Progenitor cell of endocrine pancreas (in vitro differentiated cells): ENCODE measurements at regions not wholly inside any gene's neighbourhood (a gene's known extent, or its start where the extent isn't known, plus 50 kb on each side); places are given as distances from the start of the nearest gene placed in this dataset.

Experiments used
- DNase-seq: peaks from one replicate; pipeline ENCODE4 v3.0.0; 2021; ENCODE audit warnings: low spot score; ENCODE audit not compliant: unreplicated experiment
- H3K27ac Mint-ChIP-seq: 2 replicates; pipeline ENCODE4 v1.8.0; 2021; ENCODE audit warnings: mild to moderate bottlenecking, moderate library complexity, mixed read lengths
- H3K27me3 Mint-ChIP-seq: 2 replicates; pipeline ENCODE4 v1.8.0; 2021; ENCODE audit warnings: mixed read lengths
- H3K36me3 Mint-ChIP-seq: 2 replicates; pipeline ENCODE4 v1.8.0; 2022; ENCODE audit warnings: mixed read lengths; ENCODE audit not compliant: insufficient read depth
- H3K4me1 Mint-ChIP-seq: 2 replicates; pipeline ENCODE4 v1.8.0; 2021; ENCODE audit warnings: low read depth, mixed read lengths
- H3K4me3 Mint-ChIP-seq: 2 replicates; pipeline ENCODE4 v1.8.0; 2021; ENCODE audit warnings: low read depth, mild to moderate bottlenecking, moderate library complexity, mixed read lengths
- H3K9me3 Mint-ChIP-seq: 2 replicates; pipeline ENCODE4 v1.8.0; 2021; ENCODE audit warnings: low read depth, mixed read lengths
- TF ChIP-seq, protein P1 (sequence below): fragments of 200-600 bp; sonication (generic); IDR thresholded peaks from one replicate; pipeline ENCODE4 v1.5.0; 2021; ENCODE audit warnings: antibody characterized with exemption, mild to moderate bottlenecking; ENCODE audit not compliant: unreplicated experiment

- Mint-ChIP-seq H3K27me3 (peaks cover 15% of the 10 kb centered on the region), H3K27ac (no peak overlapping the region), H3K9me3 (peaks cover 7% of the 10 kb centered on the region), H3K4me1 (peaks cover 9% of the 10 kb centered on the region), H3K36me3 (no peaks in the 10 kb centered on the region), H3K4me3 (no peak overlapping the region)
- TF ChIP-seq, protein P1, sequence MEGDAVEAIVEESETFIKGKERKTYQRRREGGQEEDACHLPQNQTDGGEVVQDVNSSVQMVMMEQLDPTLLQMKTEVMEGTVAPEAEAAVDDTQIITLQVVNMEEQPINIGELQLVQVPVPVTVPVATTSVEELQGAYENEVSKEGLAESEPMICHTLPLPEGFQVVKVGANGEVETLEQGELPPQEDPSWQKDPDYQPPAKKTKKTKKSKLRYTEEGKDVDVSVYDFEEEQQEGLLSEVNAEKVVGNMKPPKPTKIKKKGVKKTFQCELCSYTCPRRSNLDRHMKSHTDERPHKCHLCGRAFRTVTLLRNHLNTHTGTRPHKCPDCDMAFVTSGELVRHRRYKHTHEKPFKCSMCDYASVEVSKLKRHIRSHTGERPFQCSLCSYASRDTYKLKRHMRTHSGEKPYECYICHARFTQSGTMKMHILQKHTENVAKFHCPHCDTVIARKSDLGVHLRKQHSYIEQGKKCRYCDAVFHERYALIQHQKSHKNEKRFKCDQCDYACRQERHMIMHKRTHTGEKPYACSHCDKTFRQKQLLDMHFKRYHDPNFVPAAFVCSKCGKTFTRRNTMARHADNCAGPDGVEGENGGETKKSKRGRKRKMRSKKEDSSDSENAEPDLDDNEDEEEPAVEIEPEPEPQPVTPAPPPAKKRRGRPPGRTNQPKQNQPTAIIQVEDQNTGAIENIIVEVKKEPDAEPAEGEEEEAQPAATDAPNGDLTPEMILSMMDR: no peak
- DNase-seq: no peak
These were observed 87.4 kb downstream of the RPRM start for GRCh38 chr2:153391131-153391530.

DNA sequence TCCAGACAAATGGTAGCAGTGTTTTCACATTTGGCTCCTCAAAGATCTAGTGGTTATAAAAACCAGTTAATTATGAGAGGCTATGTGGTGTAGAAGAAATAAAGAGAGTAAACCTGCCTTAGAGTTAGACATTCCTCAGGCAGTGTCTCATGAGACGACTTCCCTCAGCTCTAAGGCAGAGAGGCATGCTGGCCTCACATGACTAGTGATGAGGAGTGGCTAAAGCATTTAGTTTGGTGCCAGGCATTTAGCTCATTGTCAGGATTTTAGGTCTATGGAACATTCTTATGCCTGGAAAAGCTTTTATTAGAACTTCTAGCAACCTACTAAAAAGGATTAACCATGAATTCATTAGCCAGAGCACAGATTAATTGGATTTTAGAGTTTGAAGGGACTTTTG, 90.3 kb downstream of the RPRM start:
- no peak for DNase-seq
- peaks cover 4% of the 10 kb centered on the region for H3K9me3 Mint-ChIP-seq
- H3K4me1 Mint-ChIP-seq: peaks cover 22% of the 10 kb centered on the region
- no peaks in the 10 kb centered on the region for H3K36me3 Mint-ChIP-seq
- H3K27me3 Mint-ChIP-seq: peaks cover 15% of the 10 kb centered on the region
- TF ChIP-seq, protein P1: no peak
- H3K27ac Mint-ChIP-seq: no peak overlapping the region
- H3K4me3 Mint-ChIP-seq: no peak overlapping the region

- Mint-ChIP-seq H3K4me3 (no peak overlapping the region), H3K9me3 (peaks cover 4% of the 10 kb centered on the region), H3K27me3 (peaks cover 15% of the 10 kb centered on the region), H3K36me3 (no peaks in the 10 kb centered on the region), H3K27ac (peak overlapping the region; percentile 12), H3K4me1 (peaks cover 22% of the 10 kb centered on the region)
- TF ChIP-seq, protein P1: no peak
- no peak for DNase-seq
These were observed 91.4 kb downstream of the RPRM start for GRCh38 chr2:153387203-153387602.

DNA sequence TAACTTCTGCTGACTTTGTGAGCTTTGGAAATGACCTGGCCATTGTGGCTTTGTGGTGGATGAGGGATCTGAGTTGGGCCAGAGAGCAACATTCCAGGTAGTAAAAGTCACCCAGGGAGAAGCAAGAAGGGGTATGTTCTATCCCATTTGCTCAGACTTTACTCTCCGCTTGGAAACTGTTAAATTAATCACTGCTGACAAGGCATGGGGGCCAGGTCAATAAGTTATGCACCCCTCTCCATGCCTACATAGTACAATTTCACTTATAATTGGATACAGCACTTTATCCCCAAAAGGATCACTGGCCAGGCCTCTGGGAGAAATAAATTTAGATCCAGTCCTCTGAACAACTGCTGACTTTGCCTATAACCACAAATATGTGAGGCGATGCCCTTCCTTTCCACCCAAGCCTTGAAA, 92.1 kb downstream of the RPRM start:
- TF ChIP-seq, protein P1: no peak
- H3K27ac Mint-ChIP-seq: peak overlapping the region; percentile 12
- peaks cover 4% of the 10 kb centered on the region for H3K9me3 Mint-ChIP-seq
- H3K36me3 Mint-ChIP-seq: no peaks in the 10 kb centered on the region
- H3K4me3 Mint-ChIP-seq: no peak overlapping the region
- H3K4me1 Mint-ChIP-seq: peaks cover 22% of the 10 kb centered on the region
- no peak for DNase-seq
- peaks cover 15% of the 10 kb centered on the region for H3K27me3 Mint-ChIP-seq

GRCh38 chr2:153373510-153374279, 104.9 kb downstream of the RPRM start:
- no peak for DNase-seq
- TF ChIP-seq, protein P1: no peak
- Mint-ChIP-seq H3K27ac (no peak overlapping the region), H3K4me3 (no peak overlapping the region), H3K36me3 (no peaks in the 10 kb centered on the region), H3K27me3 (no peaks in the 10 kb centered on the region), H3K9me3 (no peaks in the 10 kb centered on the region), H3K4me1 (no peaks in the 10 kb centered on the region)
